ENCODE measurements at regions not wholly inside any gene's neighbourhood (a gene's known extent, or its start where the extent isn't known, plus 50 kb on each side); places are given as distances from the start of the nearest gene placed in this dataset.
"Not testable (repeated sequence)": the region's sequence is repeated elsewhere in the genome, so short reads cannot be mapped to it uniquely, and the experiment has no call there.

DNA sequence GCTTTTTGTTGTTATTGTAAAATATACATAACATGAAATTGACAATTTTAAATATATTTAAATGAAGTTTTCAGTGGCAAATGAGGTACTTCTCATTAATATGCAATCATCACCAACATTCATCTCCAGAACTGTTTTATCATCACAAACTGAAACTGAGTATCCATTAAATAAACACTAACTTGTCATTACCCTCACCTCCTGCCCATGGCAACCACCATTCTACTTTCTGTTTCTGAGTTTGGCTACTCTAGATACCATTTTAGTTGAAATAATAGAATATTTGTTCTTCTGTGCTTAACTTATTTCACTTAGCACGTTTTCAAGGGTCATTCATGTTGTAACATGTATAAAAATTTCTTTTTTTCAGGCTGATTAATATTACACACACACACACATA, 834.3 kb downstream of the PLOD2 start:
- H3K4me2 ChIP-seq (ENCODE audit: low read length) = no peak overlapping the region

DNA sequence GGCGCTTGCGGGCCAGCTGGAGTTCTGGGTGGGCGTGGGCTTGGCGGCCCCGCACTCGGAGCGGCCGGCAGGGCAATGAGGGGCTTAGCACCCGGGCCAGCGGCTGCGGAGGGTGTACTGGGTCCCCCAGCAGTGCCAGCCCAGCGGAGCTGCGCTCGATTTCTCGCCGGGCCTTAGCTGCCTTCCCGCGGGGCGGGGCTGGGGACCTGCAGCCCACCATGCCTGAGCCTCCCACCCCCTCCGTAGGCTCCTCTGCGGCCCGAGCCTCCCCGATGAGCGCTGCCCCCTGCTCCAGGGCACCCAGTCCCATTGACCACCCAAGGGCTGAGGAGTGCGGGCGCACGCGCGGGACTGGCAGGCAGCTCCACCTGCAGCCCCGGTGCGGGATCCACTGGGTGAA, 827.6 kb downstream of the PLOD2 start:
- H4K20me1 ChIP-seq (ENCODE audit: insufficient read depth); H3K9me3 ChIP-seq (ENCODE audit: low read length); H2AFZ ChIP-seq (ENCODE audit: low read depth, low read length); H3K4me3 ChIP-seq (ENCODE audit: low read length); H3K4me2 ChIP-seq (ENCODE audit: low read length); H3K27ac ChIP-seq (ENCODE audit: low read length); H3K9me2 ChIP-seq (ENCODE audit: insufficient read depth, low read length); H3F3A ChIP-seq (ENCODE audit: insufficient read depth, low read length, poor library complexity, severe bottlenecking); H3K36me3 ChIP-seq (ENCODE audit: insufficient read depth, low read length); H3K9ac ChIP-seq (ENCODE audit: low read length); H3K27me3 ChIP-seq (ENCODE audit: insufficient read depth, low read depth, low read length); H3K79me2 ChIP-seq (replicated peaks; ENCODE audit: insufficient read depth, low read length): not testable (repeated sequence)

More for the DNA sequence above, 834.3 kb downstream of the PLOD2 start:
- no peak for TF ChIP-seq EZH2 (IDR thresholded peaks at IDR 0.05; ENCODE audit: borderline replicate concordance, insufficient read depth, low read length, poor library complexity, severe bottlenecking)
- TF ChIP-seq, protein P1, sequence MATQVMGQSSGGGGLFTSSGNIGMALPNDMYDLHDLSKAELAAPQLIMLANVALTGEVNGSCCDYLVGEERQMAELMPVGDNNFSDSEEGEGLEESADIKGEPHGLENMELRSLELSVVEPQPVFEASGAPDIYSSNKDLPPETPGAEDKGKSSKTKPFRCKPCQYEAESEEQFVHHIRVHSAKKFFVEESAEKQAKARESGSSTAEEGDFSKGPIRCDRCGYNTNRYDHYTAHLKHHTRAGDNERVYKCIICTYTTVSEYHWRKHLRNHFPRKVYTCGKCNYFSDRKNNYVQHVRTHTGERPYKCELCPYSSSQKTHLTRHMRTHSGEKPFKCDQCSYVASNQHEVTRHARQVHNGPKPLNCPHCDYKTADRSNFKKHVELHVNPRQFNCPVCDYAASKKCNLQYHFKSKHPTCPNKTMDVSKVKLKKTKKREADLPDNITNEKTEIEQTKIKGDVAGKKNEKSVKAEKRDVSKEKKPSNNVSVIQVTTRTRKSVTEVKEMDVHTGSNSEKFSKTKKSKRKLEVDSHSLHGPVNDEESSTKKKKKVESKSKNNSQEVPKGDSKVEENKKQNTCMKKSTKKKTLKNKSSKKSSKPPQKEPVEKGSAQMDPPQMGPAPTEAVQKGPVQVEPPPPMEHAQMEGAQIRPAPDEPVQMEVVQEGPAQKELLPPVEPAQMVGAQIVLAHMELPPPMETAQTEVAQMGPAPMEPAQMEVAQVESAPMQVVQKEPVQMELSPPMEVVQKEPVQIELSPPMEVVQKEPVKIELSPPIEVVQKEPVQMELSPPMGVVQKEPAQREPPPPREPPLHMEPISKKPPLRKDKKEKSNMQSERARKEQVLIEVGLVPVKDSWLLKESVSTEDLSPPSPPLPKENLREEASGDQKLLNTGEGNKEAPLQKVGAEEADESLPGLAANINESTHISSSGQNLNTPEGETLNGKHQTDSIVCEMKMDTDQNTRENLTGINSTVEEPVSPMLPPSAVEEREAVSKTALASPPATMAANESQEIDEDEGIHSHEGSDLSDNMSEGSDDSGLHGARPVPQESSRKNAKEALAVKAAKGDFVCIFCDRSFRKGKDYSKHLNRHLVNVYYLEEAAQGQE (IDR thresholded peaks at IDR 0.05; ENCODE audit: borderline replicate concordance) = no peak
- no peak for TF ChIP-seq RAD21 (conservative IDR thresholded peaks at IDR 0.05)
- TF ChIP-seq, protein P2, sequence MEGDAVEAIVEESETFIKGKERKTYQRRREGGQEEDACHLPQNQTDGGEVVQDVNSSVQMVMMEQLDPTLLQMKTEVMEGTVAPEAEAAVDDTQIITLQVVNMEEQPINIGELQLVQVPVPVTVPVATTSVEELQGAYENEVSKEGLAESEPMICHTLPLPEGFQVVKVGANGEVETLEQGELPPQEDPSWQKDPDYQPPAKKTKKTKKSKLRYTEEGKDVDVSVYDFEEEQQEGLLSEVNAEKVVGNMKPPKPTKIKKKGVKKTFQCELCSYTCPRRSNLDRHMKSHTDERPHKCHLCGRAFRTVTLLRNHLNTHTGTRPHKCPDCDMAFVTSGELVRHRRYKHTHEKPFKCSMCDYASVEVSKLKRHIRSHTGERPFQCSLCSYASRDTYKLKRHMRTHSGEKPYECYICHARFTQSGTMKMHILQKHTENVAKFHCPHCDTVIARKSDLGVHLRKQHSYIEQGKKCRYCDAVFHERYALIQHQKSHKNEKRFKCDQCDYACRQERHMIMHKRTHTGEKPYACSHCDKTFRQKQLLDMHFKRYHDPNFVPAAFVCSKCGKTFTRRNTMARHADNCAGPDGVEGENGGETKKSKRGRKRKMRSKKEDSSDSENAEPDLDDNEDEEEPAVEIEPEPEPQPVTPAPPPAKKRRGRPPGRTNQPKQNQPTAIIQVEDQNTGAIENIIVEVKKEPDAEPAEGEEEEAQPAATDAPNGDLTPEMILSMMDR (IDR thresholded peaks at IDR 0.05; ENCODE audit: poor library complexity, severe bottlenecking) = no peak
- no peaks in the 10 kb centered on the region for H3K79me2 ChIP-seq (replicated peaks; ENCODE audit: insufficient read depth, low read length)
- H3K4me3 ChIP-seq (ENCODE audit: low read length) = no peak overlapping the region
- H3K9me2 ChIP-seq (ENCODE audit: insufficient read depth, low read length) = no peaks in the 10 kb centered on the region
- H4K20me1 ChIP-seq (ENCODE audit: insufficient read depth) = no peaks in the 10 kb centered on the region
- no peak overlapping the region for H2AFZ ChIP-seq (ENCODE audit: low read depth, low read length)
- no peaks in the 10 kb centered on the region for H3K27me3 ChIP-seq (ENCODE audit: insufficient read depth, low read depth, low read length)
- no peaks in the 10 kb centered on the region for H3K9me3 ChIP-seq (ENCODE audit: low read length)
- no peaks in the 10 kb centered on the region for H3K36me3 ChIP-seq (ENCODE audit: insufficient read depth, low read length)
- no peaks in the 10 kb centered on the region for H3F3A ChIP-seq (ENCODE audit: insufficient read depth, low read length, poor library complexity, severe bottlenecking)
- no peak overlapping the region for H3K27ac ChIP-seq (ENCODE audit: low read length)
- H3K9ac ChIP-seq (ENCODE audit: low read length) = no peak overlapping the region

DNA sequence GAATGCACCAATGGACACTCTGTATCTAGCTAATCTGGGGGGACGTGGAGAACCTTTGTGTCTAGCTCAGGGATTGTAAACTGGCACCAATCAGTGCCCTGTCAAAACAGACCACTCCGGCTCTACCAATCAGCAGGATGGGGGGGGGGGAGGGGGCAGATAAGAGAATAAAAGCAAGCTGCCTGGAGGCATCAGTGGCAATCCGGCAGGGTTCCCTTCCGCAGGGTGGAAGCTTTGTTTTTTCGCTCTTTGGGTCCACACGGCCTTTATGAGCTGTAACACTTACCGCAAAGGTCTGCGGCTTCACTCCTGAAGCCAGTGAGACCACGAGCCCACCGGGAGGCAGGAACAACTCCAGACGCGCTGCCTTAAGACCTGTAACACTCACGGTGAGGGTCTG, 827.1 kb downstream of the PLOD2 start:
- Histone ChIP-seq H2AFZ (ENCODE audit: low read depth, low read length) (no peak overlapping the region), H3K4me3 (ENCODE audit: low read length) (no peak overlapping the region), H3K9me3 (ENCODE audit: low read length) (no peaks in the 10 kb centered on the region), H3K9ac (ENCODE audit: low read length) (no peak overlapping the region), H3K9me2 (ENCODE audit: insufficient read depth, low read length) (no peaks in the 10 kb centered on the region), H3K27ac (ENCODE audit: low read length) (no peak overlapping the region), H3F3A (ENCODE audit: insufficient read depth, low read length, poor library complexity, severe bottlenecking) (no peaks in the 10 kb centered on the region), H3K27me3 (ENCODE audit: insufficient read depth, low read depth, low read length) (no peaks in the 10 kb centered on the region), H3K36me3 (ENCODE audit: insufficient read depth, low read length) (no peaks in the 10 kb centered on the region), H3K79me2 (replicated peaks; ENCODE audit: insufficient read depth, low read length) (no peaks in the 10 kb centered on the region), H4K20me1 (ENCODE audit: insufficient read depth) (no peaks in the 10 kb centered on the region), H3K4me2 (ENCODE audit: low read length) (no peak overlapping the region)
- TF ChIP-seq POLR2AphosphoS5 (IDR thresholded peaks at IDR 0.05) (no peak), RAD21 (conservative IDR thresholded peaks at IDR 0.05) (no peak), EZH2 (IDR thresholded peaks at IDR 0.05; ENCODE audit: borderline replicate concordance, insufficient read depth, low read length, poor library complexity, severe bottlenecking) (no peak)
